Epithelial cell of prostate (primary cell): ENCODE measurements at regions not wholly inside any gene's neighbourhood (a gene's known extent, or its start where the extent isn't known, plus 50 kb on each side); places are given as distances from the start of the nearest gene placed in this dataset.

ENCODE experiments used
- DNase-seq: peaks from one replicate; pipeline ENCODE4 v3.0.0-alpha.2; 2011; ENCODE audit warnings: low read depth, low spot score
- H3K27ac ChIP-seq: fragments of 450-650 bp; 2 replicates; pipeline ENCODE4 v1.5.1; 2017; ENCODE audit warnings: mild to moderate bottlenecking

- no peak overlapping the region for H3K27ac ChIP-seq
- no peak for DNase-seq
These were observed 394.3 kb upstream of the HTR2A start for GRCh38 chr13:47291107-47291656.

GRCh38 chr13:47289567-47289966 lies 392.7 kb upstream of the HTR2A start:
- no peak for DNase-seq
- H3K27ac ChIP-seq = no peak overlapping the region

GRCh38 chr13:47288546-47288945 lies 391.7 kb upstream of the HTR2A start:
- DNase-seq = no peak

GRCh38 chr13:47287291-47287751 lies 390.5 kb upstream of the HTR2A start:
- DNase-seq = no peak
- H3K27ac ChIP-seq = no peak overlapping the region

More at GRCh38 chr13:47288546-47288945, 391.7 kb upstream of the HTR2A start:
- H3K27ac ChIP-seq = no peak overlapping the region

GRCh38 chr13:47281991-47282390 lies 385.1 kb upstream of the HTR2A start:
- no peak for DNase-seq
- no peak overlapping the region for H3K27ac ChIP-seq

- no peak overlapping the region for H3K27ac ChIP-seq
- no peak for DNase-seq
These were observed 383.1 kb upstream of the HTR2A start for GRCh38 chr13:47279920-47280319.

GRCh38 chr13:47277774-47278173 lies 380.9 kb upstream of the HTR2A start:
- no peak overlapping the region for H3K27ac ChIP-seq
- no peak for DNase-seq

GRCh38 chr13:47268270-47268669 lies 371.4 kb upstream of the HTR2A start:
- no peak overlapping the region for H3K27ac ChIP-seq
- DNase-seq = no peak

GRCh38 chr13:47258384-47258783 lies 361.5 kb upstream of the HTR2A start:
- H3K27ac ChIP-seq = no peak overlapping the region
- DNase-seq = no peak

GRCh38 chr13:47256618-47257017 lies 359.8 kb upstream of the HTR2A start:
- DNase-seq = peak; percentile 12
- H3K27ac ChIP-seq = no peak overlapping the region

GRCh38 chr13:47252627-47253026 lies 355.8 kb upstream of the HTR2A start:
- H3K27ac ChIP-seq = no peak overlapping the region
- DNase-seq = no peak

- H3K27ac ChIP-seq = no peak overlapping the region
These were observed 354.9 kb upstream of the HTR2A start for GRCh38 chr13:47251771-47252170.

GRCh38 chr13:47250146-47250545 lies 353.3 kb upstream of the HTR2A start:
- no peak overlapping the region for H3K27ac ChIP-seq
- no peak for DNase-seq

More at GRCh38 chr13:47251771-47252170, 354.9 kb upstream of the HTR2A start:
- no peak for DNase-seq

GRCh38 chr13:47249266-47249665 lies 352.4 kb upstream of the HTR2A start:
- no peak for DNase-seq

GRCh38 chr13:47241446-47241845 lies 344.6 kb upstream of the HTR2A start:
- H3K27ac ChIP-seq = no peak overlapping the region
- no peak for DNase-seq

More at GRCh38 chr13:47249266-47249665, 352.4 kb upstream of the HTR2A start:
- no peak overlapping the region for H3K27ac ChIP-seq

- DNase-seq = no peak
- no peak overlapping the region for H3K27ac ChIP-seq
These were observed 342.2 kb upstream of the HTR2A start for GRCh38 chr13:47239025-47239424.

- H3K27ac ChIP-seq = no peak overlapping the region
- no peak for DNase-seq
These were observed 340.7 kb upstream of the HTR2A start for GRCh38 chr13:47237571-47237970.

GRCh38 chr13:47233734-47234133 lies 336.9 kb upstream of the HTR2A start:
- no peak overlapping the region for H3K27ac ChIP-seq
- DNase-seq = no peak

- no peak for DNase-seq
- no peak overlapping the region for H3K27ac ChIP-seq
These were observed 335.7 kb upstream of the HTR2A start for GRCh38 chr13:47232516-47232915.

- DNase-seq = no peak
These were observed 333.3 kb upstream of the HTR2A start for GRCh38 chr13:47230155-47230554.

GRCh38 chr13:47226516-47226915 lies 329.7 kb upstream of the HTR2A start:
- no peak overlapping the region for H3K27ac ChIP-seq
- no peak for DNase-seq

More at GRCh38 chr13:47230155-47230554, 333.3 kb upstream of the HTR2A start:
- H3K27ac ChIP-seq = no peak overlapping the region

- H3K27ac ChIP-seq = no peak overlapping the region
- no peak for DNase-seq
These were observed 323.7 kb upstream of the HTR2A start for GRCh38 chr13:47220453-47221140.
